ENCODE measurements at regions not wholly inside any gene's neighbourhood (a gene's known extent, or its start where the extent isn't known, plus 50 kb on each side); places are given as distances from the start of the nearest gene placed in this dataset.
A peak's percentile ranks its signal among the peaks of the same experiment; 100 is the strongest.

- H3K36me3 ChIP-seq (ENCODE audit: insufficient read depth, low read length): peaks cover 10% of the 10 kb centered on the region; the same call in 1 of the 2 replicates
- peak; percentile 55; the same call in 2 of the 3 replicates for ATAC-seq (ENCODE audit: insufficient read depth, low read depth)
- no peak overlapping the region for H3K4me2 ChIP-seq (ENCODE audit: insufficient read depth, low read length)
- H3K9ac ChIP-seq (ENCODE audit: low read depth, low read length): no peak overlapping the region
- peaks cover 11% of the 10 kb centered on the region for H3K79me2 ChIP-seq (ENCODE audit: insufficient read depth, low read length)
- no peaks in the 10 kb centered on the region for H3K9me3 ChIP-seq (ENCODE audit: insufficient read depth, low read length, severe bottlenecking)
- no peak overlapping the region for H2AFZ ChIP-seq (ENCODE audit: low read depth, low read length)
- peaks cover 55% of the 10 kb centered on the region for H3K4me1 ChIP-seq (ENCODE audit: insufficient read depth, low read length)
- DNase-seq: no peak
- TF ChIP-seq, protein P1, sequence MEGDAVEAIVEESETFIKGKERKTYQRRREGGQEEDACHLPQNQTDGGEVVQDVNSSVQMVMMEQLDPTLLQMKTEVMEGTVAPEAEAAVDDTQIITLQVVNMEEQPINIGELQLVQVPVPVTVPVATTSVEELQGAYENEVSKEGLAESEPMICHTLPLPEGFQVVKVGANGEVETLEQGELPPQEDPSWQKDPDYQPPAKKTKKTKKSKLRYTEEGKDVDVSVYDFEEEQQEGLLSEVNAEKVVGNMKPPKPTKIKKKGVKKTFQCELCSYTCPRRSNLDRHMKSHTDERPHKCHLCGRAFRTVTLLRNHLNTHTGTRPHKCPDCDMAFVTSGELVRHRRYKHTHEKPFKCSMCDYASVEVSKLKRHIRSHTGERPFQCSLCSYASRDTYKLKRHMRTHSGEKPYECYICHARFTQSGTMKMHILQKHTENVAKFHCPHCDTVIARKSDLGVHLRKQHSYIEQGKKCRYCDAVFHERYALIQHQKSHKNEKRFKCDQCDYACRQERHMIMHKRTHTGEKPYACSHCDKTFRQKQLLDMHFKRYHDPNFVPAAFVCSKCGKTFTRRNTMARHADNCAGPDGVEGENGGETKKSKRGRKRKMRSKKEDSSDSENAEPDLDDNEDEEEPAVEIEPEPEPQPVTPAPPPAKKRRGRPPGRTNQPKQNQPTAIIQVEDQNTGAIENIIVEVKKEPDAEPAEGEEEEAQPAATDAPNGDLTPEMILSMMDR (IDR thresholded peaks at IDR 0.05; ENCODE audit: borderline replicate concordance, extremely low read depth, low read length, poor library complexity, severe bottlenecking): no peak
- H3K4me3 ChIP-seq (ENCODE audit: low read depth in 1 of 2, low read length in 2 of 2): no peak overlapping the region
- H3K27me3 ChIP-seq (ENCODE audit: insufficient read depth, low read length, poor library complexity): no peaks in the 10 kb centered on the region
- peak overlapping the region; percentile 41 for H3K27ac ChIP-seq (ENCODE audit: low read length)
- no peaks in the 10 kb centered on the region for H4K20me1 ChIP-seq (ENCODE audit: insufficient read depth, low read length)
Measured at GRCh38 chr6:21871831-21872230, 278.3 kb downstream of the SOX4 start.

- no peak overlapping the region for H3K9ac ChIP-seq (ENCODE audit: low read depth, low read length)
- DNase-seq: no peak
- H3K4me2 ChIP-seq (ENCODE audit: insufficient read depth, low read length): no peak overlapping the region
- no peaks in the 10 kb centered on the region for H4K20me1 ChIP-seq (ENCODE audit: insufficient read depth, low read length)
- H2AFZ ChIP-seq (ENCODE audit: low read depth, low read length): no peak overlapping the region
- H3K4me3 ChIP-seq (ENCODE audit: low read depth in 1 of 2, low read length in 2 of 2): no peak overlapping the region
- H3K4me1 ChIP-seq (ENCODE audit: insufficient read depth, low read length): peaks cover 63% of the 10 kb centered on the region
- H3K27ac ChIP-seq (ENCODE audit: low read length): no peak overlapping the region
- peaks cover 11% of the 10 kb centered on the region for H3K79me2 ChIP-seq (ENCODE audit: insufficient read depth, low read length)
- TF ChIP-seq, protein P1 (IDR thresholded peaks at IDR 0.05; ENCODE audit: borderline replicate concordance, extremely low read depth, low read length, poor library complexity, severe bottlenecking): no peak
- no peak for TF ChIP-seq EZH2 (IDR thresholded peaks at IDR 0.05; ENCODE audit: borderline replicate concordance, low read depth, low read length, severe bottlenecking)
- H3K27me3 ChIP-seq (ENCODE audit: insufficient read depth, low read length, poor library complexity): no peaks in the 10 kb centered on the region
- no peaks in the 10 kb centered on the region for H3K9me3 ChIP-seq (ENCODE audit: insufficient read depth, low read length, severe bottlenecking)
- no peak for ATAC-seq (ENCODE audit: insufficient read depth, low read depth)
- peaks cover 10% of the 10 kb centered on the region; the same call in 1 of the 2 replicates for H3K36me3 ChIP-seq (ENCODE audit: insufficient read depth, low read length)
Measured at GRCh38 chr6:21872749-21873148, 279.2 kb downstream of the SOX4 start.

- H3K4me2 ChIP-seq (ENCODE audit: insufficient read depth, low read length): no peak overlapping the region
- DNase-seq: no peak
- no peaks in the 10 kb centered on the region for H3K9me3 ChIP-seq (ENCODE audit: insufficient read depth, low read length, severe bottlenecking)
Measured at GRCh38 chr6:21873562-21873961, 280.0 kb downstream of the SOX4 start.

More at GRCh38 chr6:21873562-21873961, 280.0 kb downstream of the SOX4 start:
- Histone ChIP-seq H3K9ac (ENCODE audit: low read depth, low read length) (no peak overlapping the region), H3K79me2 (ENCODE audit: insufficient read depth, low read length) (peaks cover 8% of the 10 kb centered on the region), H3K4me3 (ENCODE audit: low read depth in 1 of 2, low read length in 2 of 2) (no peak overlapping the region), H3K27me3 (ENCODE audit: insufficient read depth, low read length, poor library complexity) (no peaks in the 10 kb centered on the region), H3K36me3 (ENCODE audit: insufficient read depth, low read length) (peaks cover 10% of the 10 kb centered on the region; the same call in 1 of the 2 replicates), H3K4me1 (ENCODE audit: insufficient read depth, low read length) (peaks cover 63% of the 10 kb centered on the region), H3K27ac (ENCODE audit: low read length) (no peak overlapping the region), H2AFZ (ENCODE audit: low read depth, low read length) (no peak overlapping the region), H4K20me1 (ENCODE audit: insufficient read depth, low read length) (no peaks in the 10 kb centered on the region)
- no peak for ATAC-seq (ENCODE audit: insufficient read depth, low read depth)
- no peak for TF ChIP-seq EZH2 (IDR thresholded peaks at IDR 0.05; ENCODE audit: borderline replicate concordance, low read depth, low read length, severe bottlenecking)
- TF ChIP-seq, protein P1 (IDR thresholded peaks at IDR 0.05; ENCODE audit: borderline replicate concordance, extremely low read depth, low read length, poor library complexity, severe bottlenecking): no peak
